Mucosa of descending colon (tissue), 3 donors: ENCODE measurements at regions not wholly inside any gene's neighbourhood (a gene's known extent, or its start where the extent isn't known, plus 50 kb on each side); places are given as distances from the start of the nearest gene placed in this dataset.

ENCODE experiments used
- ATAC-seq: fragments of 200-7000 bp; cut with Tn5 transposase; one replicate; pipeline ENCODE4 v1.9.1; 2020; ENCODE audit warnings: mild to moderate bottlenecking, moderate library complexity
- DNase-seq, 3 donors: peaks; one replicate each; pipeline ENCODE4 v3.0.0-alpha.2; 2020
- H3K36me3 ChIP-seq: fragments of 200-600 bp; one replicate; pipeline ENCODE4 v1.8.0; 2021; ENCODE audit warnings: low read depth, mild to moderate bottlenecking
- H3K4me1 ChIP-seq: fragments of 200-600 bp; one replicate; pipeline ENCODE4 v1.8.0; 2021; ENCODE audit warnings: low read depth, mild to moderate bottlenecking
- H3K4me3 ChIP-seq: fragments of 200-600 bp; one replicate; pipeline ENCODE4 v1.8.0; 2021; ENCODE audit warnings: mild to moderate bottlenecking
- H3K9me3 ChIP-seq: fragments of 200-600 bp; one replicate; pipeline ENCODE4 v1.8.0; 2021; ENCODE audit warnings: mild to moderate bottlenecking
- intact Hi-C, 2 donors: fragments of 100-400 bp; cut with DNase I in 1 of 2; cut with micrococcal nuclease in 1 of 2; formaldehyde crosslinking; loops; one replicate each; pipeline versions ENCODE4 v1.11.0 to v1.11.1; 2022; cut with DNase I, micrococcal nuclease
- TF ChIP-seq, protein P1 (sequence below): fragments of 200-600 bp; IDR thresholded peaks from one replicate; pipeline ENCODE4 v1.8.0; 2022; ENCODE audit warnings: antibody characterized with exemption, mild to moderate bottlenecking
- donor health status: DM: no; HTN: no; CAD: no; lungs with moderate emphysema.
- donor health status: DM: no; HTN: no; CAD: no.
- donor health status: DM: no; HTN: yes; CAD: no.

DNA sequence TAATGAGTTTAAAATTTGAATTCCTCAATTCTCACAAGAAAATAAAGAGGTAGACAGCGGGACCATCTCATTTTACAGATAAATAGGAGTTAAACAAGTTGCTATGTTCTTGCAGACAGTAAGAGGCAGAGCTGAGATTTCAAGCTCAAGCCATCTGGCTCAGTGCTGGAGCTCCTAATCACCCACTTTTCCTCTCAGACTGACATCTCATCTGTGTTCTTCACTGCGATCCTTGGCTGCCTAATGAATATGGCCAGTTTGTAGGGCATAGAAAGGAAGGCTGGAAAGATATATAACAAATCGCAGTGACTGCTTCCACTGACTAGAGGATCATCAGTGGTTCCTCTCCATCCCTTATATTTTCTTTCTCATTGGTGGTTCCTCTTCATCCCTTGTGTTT lies 151.2 kb downstream of the MPP7 start:
- Histone ChIP-seq H3K9me3 (no peaks in the 10 kb centered on the region), H3K4me3 (no peak overlapping the region), H3K4me1 (no peaks in the 10 kb centered on the region), H3K36me3 (no peaks in the 10 kb centered on the region)
- intact Hi-C loops = no loop called here
- TF ChIP-seq, protein P1, sequence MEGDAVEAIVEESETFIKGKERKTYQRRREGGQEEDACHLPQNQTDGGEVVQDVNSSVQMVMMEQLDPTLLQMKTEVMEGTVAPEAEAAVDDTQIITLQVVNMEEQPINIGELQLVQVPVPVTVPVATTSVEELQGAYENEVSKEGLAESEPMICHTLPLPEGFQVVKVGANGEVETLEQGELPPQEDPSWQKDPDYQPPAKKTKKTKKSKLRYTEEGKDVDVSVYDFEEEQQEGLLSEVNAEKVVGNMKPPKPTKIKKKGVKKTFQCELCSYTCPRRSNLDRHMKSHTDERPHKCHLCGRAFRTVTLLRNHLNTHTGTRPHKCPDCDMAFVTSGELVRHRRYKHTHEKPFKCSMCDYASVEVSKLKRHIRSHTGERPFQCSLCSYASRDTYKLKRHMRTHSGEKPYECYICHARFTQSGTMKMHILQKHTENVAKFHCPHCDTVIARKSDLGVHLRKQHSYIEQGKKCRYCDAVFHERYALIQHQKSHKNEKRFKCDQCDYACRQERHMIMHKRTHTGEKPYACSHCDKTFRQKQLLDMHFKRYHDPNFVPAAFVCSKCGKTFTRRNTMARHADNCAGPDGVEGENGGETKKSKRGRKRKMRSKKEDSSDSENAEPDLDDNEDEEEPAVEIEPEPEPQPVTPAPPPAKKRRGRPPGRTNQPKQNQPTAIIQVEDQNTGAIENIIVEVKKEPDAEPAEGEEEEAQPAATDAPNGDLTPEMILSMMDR = no peak
- no peak for ATAC-seq
- no peak for DNase-seq

DNA sequence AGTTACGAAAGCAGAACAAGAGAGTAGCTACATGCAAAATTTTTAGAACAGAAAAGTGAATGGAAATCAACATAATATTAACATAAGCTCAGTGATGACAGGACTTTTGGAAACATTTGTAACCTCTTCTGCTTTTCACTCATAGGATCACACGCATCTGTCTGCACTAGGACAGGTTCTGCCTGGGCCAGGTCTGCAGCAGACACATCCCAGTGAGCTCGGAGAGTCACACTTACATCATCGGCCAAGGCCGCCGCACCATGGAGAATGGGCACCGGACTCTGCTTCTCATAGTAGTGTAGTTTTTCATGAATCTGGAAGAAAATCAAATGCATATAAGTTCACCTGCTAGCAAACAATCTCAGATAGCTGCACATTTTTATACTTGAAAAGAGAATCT lies 150.9 kb upstream of the ODAD2 start:
- intact Hi-C loops = no loop called here
- H3K4me3 ChIP-seq = no peak overlapping the region
- H3K4me1 ChIP-seq = no peaks in the 10 kb centered on the region
- TF ChIP-seq, protein P1 = no peak
- DNase-seq = no peak
- no peak for ATAC-seq
- no peaks in the 10 kb centered on the region for H3K9me3 ChIP-seq
- no peaks in the 10 kb centered on the region for H3K36me3 ChIP-seq

DNA sequence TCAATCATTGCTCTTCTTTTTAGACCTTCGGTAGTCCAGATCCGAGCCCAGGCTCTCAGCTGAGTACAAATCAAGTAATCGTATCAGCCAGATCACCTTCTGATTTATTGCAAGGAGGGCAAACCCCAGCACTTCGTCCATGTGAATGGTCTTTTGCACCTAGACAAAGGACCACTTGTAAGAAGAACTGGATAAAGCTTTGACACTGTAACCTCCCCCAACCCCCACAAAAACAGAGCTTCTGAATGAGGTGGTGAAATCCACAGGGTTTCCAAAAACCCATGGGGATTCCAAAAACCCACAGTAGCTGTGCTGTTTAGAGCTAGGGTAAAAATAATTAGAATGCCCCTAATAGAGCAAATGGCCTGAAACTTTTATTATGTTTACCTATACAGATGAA lies 148.8 kb upstream of the ODAD2 start:
- Histone ChIP-seq H3K4me3 (no peak overlapping the region), H3K36me3 (no peaks in the 10 kb centered on the region), H3K9me3 (no peaks in the 10 kb centered on the region), H3K4me1 (no peaks in the 10 kb centered on the region)
- intact Hi-C loops = no loop called here
- DNase-seq (no peak), ATAC-seq (no peak)
- TF ChIP-seq, protein P1 = no peak

DNA sequence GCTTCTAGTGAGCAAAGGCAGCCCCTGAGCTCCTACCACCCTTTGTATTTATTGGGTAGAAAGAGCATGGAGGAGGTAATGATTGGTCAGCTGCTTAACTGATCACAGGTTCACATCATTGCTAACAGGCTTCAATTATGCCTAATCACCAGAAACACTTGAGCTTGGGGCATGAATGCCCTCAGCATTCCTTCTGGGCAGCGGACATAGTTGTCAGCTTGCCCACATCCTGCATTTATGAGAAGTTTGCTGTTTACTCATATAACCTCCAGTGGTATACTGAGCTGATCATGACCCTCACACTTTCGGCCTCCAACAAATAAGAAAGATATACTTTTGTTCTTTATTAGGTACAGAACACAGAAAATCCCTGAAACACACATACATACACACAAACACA lies 140.3 kb upstream of the ODAD2 start:
- no peak overlapping the region for H3K4me3 ChIP-seq
- no peaks in the 10 kb centered on the region for H3K4me1 ChIP-seq
- DNase-seq (no peak), ATAC-seq (no peak)
- TF ChIP-seq, protein P1 = no peak
- H3K9me3 ChIP-seq = peaks cover 18% of the 10 kb centered on the region
- no peaks in the 10 kb centered on the region for H3K36me3 ChIP-seq
- intact Hi-C loops = no loop called here

DNA sequence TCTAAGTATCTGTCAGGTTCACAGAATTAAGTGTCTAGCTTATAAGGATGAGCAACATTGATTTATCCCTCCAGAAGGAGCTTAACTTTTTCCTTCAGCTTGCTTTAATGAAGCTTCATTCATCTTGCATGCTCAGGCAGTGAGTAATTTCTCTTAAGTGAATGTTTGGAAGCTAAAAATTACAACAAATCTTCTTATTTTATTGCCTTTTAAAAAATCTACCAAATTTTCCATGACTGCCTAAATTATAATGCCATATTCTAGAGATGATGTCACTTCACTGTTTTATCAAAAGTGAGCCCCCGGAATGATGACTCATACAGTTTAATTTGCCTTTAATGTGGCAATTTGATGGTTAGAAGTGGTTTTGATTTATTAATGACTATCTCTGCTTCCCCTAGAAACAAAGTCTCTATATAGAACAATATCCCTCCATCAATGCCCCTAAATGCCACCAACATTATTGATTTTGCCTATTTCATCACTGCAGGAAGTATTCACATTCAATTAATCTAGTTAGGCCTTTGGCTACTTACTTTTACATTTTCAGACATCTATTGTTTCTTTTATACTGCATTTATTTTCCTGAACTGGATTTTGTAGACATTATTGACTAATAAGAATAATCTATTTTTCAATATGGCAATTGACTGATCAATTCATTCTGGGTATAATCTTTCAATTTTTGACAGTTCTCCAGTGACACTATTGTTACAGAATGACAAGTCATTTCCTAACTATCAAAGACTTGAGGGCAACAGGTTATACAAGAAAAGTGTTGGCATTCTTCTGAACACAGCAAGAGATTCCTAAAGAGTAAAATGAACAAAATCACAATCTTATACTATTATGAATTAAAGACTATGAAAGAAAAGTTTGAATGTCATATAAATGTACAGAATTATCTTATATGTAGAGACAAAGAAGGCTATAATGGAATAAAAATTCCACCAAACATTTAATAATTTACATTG lies 139.3 kb upstream of the ODAD2 start:
- intact Hi-C loops = no loop called here
- no peaks in the 10 kb centered on the region for H3K36me3 ChIP-seq
- ATAC-seq = no peak
- H3K9me3 ChIP-seq = peaks cover 18% of the 10 kb centered on the region
- TF ChIP-seq, protein P1 = no peak
- no peak overlapping the region for H3K4me3 ChIP-seq
- no peak for DNase-seq
- H3K4me1 ChIP-seq = no peaks in the 10 kb centered on the region
